Cardiac fibroblast (primary cell): ENCODE measurements at regions not wholly inside any gene's neighbourhood (a gene's known extent, or its start where the extent isn't known, plus 50 kb on each side); places are given as distances from the start of the nearest gene placed in this dataset.
A peak's percentile ranks its signal among the peaks of the same experiment; 100 is the strongest.

Source experiments
- DNase-seq, 2 donors: peaks; one replicate each; pipeline versions ENCODE4 v3.0.0 to v3.0.0-alpha.2; 2010; ENCODE audit warnings: low read depth in 2 of 2
- H3K4me3 ChIP-seq, 2 donors: replicated peaks in 1 of 2; 1 replicate in 1 of 2; 2 replicates in 1 of 2; pipeline ENCODE4 v1.5.1; 2011; ENCODE audit warnings: low read depth in 2 of 2, low read length in 2 of 2, mild to moderate bottlenecking in 2 of 2, moderate library complexity in 1 of 2
- TF ChIP-seq, protein P1 (sequence below): IDR thresholded peaks from one replicate; pipeline ENCODE4 v1.5.1; 2011; ENCODE audit warnings: low read depth, mild to moderate bottlenecking, low read length, inconsistent platforms

DNA sequence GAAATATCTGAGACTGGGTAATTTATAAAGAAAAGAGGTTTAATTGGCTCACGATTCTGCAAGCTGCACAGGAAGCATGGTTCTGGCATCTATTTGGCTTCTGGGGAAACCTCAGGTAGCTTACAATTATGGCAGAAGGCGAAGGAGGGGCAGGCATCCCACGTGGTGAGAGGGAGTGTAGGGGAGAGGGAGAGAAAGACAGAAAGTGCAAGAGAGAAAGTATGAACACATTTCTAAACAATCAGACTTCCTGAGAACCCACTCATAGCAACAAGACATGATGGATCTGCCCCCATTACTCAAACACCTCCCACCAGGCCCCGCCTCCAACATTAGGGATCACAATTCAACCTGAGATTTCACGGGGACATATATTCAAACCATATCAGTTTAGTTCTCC is 107.4 kb downstream of the PERP start:
- H3K4me3 ChIP-seq, result no peak overlapping the region
- no peak for DNase-seq
- TF ChIP-seq, protein P1, sequence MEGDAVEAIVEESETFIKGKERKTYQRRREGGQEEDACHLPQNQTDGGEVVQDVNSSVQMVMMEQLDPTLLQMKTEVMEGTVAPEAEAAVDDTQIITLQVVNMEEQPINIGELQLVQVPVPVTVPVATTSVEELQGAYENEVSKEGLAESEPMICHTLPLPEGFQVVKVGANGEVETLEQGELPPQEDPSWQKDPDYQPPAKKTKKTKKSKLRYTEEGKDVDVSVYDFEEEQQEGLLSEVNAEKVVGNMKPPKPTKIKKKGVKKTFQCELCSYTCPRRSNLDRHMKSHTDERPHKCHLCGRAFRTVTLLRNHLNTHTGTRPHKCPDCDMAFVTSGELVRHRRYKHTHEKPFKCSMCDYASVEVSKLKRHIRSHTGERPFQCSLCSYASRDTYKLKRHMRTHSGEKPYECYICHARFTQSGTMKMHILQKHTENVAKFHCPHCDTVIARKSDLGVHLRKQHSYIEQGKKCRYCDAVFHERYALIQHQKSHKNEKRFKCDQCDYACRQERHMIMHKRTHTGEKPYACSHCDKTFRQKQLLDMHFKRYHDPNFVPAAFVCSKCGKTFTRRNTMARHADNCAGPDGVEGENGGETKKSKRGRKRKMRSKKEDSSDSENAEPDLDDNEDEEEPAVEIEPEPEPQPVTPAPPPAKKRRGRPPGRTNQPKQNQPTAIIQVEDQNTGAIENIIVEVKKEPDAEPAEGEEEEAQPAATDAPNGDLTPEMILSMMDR, result no peak

DNA sequence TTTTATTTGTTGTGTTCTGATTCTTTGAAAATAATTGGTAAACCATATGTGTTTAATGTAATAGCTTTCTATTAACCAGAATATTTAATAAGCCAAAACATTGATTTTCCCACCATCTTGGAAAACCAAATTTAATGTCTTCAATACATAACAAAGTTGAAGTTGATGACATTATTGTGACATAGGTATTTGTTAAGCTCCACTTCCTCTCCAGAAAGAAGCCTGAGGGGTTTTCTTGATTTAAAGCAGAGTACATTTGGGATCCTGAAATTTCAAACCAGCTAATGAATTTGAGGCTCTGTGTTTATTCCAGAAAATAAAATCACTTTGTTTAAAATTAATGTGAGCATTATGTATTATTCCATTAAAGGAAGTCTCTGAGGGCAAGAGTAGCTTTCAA is 106.3 kb downstream of the PERP start:
- DNase-seq, result no peak
- TF ChIP-seq, protein P1, result no peak

DNA sequence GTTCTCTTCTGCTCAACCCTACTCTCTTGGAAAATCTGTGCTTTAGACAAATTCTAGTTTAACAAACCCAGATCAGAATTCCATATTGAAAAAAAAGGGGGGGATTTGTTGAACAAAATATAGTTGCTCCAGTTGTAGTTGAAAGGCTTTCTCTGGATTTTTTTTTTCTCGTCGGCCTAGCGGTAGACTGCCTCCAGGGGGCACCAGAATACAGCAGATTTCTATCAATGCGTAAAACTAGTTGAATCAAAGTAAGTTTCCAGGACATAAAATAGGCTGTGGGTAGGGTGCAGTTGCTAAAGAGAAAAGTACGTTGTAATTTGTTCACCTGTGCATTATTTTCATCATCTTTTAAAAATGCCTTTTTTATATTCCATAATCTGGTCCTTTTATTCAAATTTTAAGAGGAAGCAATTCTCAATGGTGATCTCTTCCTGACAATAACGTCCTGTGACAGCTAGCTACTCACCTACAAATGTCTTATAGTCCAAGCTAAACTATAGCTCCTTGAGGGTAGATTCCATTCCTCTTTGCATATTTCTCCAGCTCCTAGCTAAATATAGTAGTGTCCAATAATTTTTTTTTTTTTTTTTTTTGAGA is 105.4 kb downstream of the PERP start:
- TF ChIP-seq, protein P1, result peak; percentile 90
- H3K4me3 ChIP-seq, result no peak overlapping the region
- peak; percentile 63 to 70 for DNase-seq

More for the DNA sequence above, 106.3 kb downstream of the PERP start:
- no peak overlapping the region for H3K4me3 ChIP-seq

DNA sequence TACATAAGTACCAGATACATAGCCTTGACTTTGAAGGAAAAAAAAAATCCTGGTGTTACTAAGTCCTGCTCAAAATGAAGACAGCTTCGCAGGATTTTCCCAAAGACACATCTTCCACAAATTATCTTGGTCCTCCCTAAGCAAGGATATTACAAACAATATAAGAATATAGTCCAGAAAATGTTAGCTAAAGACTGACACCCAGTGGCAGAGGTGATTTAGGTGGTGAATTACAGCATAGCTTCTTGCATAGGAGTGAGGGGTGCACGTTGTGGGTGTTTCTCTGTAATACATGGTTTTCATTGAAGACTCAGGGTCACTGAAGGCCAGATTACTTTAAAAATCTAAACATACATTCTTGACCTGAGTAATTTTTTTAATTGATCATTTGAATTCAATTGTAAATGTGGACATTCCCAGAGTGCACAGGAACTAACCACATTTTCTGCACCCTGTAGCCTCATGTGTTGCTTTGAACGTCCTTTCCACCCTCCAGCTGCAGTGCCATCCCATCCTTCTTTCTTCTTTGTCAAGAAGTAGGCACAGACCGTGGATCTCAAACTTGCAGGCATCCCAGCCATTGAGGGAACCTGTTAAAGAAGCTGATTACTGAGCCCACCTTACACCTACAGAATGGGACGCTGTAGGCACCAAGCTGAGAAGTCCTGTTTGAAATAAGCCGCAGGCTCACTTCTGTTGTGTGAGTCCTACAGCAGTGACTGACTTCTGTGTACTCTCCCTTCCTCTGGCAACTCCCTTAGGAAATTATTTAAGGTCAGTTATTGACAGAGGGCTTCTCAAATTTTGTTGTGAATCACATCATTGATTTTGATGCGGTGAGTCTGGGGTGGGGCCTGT is 102.6 kb downstream of the PERP start:
- peak; percentile 49 to 63 for DNase-seq
- TF ChIP-seq, protein P1, result peak; percentile 50
- H3K4me3 ChIP-seq, result no peak overlapping the region

DNA sequence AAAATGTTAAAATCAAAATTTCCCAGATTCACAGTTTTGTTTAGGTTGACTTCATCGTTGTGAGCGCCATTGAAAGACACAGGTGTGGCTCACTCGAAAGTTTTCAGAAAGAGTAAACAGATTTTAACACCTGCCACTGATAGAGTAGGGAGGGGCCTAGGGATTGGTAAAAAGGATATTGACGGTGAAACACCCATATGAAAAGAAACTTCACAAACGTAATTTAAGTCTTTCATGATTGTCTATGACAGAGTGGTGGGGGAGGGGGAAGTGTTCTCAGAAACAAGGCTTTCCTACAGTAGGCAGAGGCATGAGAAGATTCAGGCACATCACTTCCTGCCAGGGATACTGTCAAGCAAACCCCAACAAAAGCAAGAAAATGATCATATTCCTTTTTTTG is 101.4 kb downstream of the PERP start:
- DNase-seq, result no peak
- H3K4me3 ChIP-seq, result no peak overlapping the region
- TF ChIP-seq, protein P1, result no peak

DNA sequence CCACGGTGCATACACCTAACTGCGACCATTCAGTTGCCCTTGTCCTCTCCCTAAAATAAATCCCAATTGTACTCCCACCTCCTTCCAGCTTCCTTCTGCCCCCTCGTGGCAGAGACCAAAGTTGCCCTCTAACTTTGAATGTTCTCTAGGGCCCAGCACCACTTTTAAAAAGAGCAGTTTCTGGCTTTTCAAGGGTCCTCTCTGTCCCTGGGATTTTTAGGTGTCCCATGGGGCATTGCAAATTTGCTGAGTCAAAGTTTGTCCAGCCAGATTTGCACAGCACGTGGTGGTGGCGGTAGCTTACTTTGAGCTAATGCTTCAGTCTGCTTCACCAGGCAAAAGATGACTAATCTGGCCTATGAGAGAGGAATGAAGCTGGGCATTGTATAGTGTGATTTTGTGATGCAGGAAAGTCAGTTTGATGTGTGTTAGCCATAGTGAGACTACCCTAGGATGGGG is 100.2 kb downstream of the PERP start:
- peak; percentile 16 to 57 for DNase-seq
- no peak overlapping the region for H3K4me3 ChIP-seq
- TF ChIP-seq, protein P1, result peak; percentile 78
